ENCODE measurements at regions not wholly inside any gene's neighbourhood (a gene's known extent, or its start where the extent isn't known, plus 50 kb on each side); places are given as distances from the start of the nearest gene placed in this dataset.
"Not testable (repeated sequence)": the region's sequence is repeated elsewhere in the genome, so short reads cannot be mapped to it uniquely, and the experiment has no call there.

DNA sequence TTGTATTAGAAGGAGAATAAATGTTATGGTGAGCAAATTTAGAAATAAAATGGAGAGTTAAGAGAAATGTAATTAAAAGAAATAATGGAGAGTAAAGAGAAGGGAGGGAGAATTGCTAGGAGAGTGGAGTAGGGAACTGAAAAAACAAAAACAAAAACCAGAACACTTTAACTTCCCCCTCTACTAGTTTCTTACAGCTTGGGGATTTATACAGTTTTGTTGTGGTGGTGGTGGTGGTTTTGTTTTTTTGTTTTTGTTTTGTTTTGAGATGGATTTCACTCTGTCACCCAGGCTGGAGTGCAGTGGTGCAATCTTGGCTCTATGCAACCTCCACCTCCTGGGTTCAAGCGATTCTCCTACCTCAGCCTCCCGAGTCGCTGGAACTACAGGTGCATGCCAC lies 322.4 kb downstream of the TMEM167A start:
- DNase-seq (ENCODE audit: low read depth, low spot score) = no peak

DNA sequence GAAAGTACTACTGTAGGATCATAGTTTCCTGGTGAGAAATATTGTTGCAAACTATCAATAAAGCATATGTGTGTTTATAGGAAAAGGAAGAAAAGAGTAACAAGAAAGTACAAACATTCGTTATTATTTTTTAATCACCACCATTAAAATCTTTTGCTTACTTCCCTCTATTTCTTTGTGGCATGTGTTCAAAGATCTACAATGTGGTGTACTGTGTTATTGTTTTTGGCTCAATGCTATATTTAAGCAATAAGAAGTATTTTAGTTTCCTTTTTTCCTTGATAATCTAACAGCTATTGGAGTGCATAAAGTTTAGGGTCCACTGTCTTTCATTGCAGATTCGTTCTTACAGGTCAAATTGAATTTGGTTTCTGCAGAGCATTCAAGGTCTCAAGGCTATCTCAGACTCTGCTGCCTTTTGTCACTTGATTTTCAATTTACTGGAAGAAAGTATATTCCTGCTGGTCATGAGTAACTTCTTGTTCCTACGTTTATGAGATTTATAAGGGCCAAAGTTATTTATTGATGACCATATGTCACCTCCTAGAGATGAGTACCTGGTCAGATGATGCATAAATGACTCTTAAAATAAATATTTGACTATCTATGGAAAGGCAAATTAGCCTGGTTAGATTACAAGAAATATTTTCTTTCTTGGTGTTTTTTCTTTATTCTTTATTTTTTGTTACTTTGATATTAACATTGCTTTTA lies 323.0 kb downstream of the TMEM167A start:
- DNase-seq (ENCODE audit: low read depth, low spot score) = no peak

- no peak for DNase-seq (ENCODE audit: low read depth, low spot score)
These were observed 323.8 kb downstream of the TMEM167A start for GRCh38 chr5:82753374-82753773.

DNA sequence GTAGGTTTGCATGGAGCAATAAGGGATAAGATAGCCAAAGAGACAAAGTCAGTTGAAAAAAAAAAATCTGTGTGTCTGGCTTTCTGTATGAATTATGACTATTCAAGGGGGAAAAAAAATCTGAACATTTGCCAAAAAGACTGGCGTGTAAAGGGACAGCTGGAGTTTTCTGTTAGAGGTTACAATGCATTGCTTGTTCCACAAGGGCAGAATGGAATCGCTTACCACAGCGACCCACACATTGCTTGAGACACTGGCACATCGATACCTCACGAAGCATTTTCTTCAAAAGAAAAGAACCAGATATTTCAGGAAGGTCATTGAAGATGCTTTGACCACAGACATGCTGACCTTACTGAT lies 327.8 kb downstream of the TMEM167A start:
- no peak for DNase-seq (ENCODE audit: low read depth, low spot score)

DNA sequence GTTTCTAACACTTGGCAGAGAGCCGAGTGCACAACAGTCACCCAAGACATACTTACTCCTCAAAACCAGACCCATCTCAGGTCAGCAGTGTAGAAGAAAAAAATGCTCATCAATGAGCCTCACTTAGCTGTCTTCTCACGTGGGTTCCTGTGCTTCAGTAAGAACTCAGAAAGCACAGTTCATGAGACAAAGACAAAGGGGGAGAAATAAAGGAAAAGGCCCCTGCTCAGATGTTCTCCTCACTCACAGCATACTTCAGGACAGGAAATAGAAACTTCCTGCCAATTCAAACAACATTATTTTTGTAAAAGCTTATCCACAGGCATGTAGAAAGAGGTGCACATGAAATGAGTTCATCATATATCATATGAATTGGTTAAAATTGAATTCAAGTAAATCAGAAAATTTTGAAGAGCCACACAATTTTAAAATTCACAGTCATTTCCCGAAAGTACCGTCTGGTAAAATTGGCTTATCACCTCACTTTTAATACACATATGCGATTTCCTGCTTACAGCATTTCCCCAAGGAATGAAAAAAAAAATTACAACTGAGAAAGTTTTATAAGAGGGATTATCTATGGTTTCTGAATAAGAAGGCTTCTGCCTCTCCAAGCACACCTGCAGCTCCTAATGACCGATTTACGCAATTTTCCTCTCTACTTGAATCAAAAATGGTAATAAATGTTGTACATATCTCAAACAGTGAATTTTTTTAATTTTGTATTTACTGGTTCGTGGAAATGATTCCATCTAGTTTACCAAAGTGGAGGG lies 328.3 kb downstream of the TMEM167A start:
- DNase-seq (ENCODE audit: low read depth, low spot score) = no peak

DNA sequence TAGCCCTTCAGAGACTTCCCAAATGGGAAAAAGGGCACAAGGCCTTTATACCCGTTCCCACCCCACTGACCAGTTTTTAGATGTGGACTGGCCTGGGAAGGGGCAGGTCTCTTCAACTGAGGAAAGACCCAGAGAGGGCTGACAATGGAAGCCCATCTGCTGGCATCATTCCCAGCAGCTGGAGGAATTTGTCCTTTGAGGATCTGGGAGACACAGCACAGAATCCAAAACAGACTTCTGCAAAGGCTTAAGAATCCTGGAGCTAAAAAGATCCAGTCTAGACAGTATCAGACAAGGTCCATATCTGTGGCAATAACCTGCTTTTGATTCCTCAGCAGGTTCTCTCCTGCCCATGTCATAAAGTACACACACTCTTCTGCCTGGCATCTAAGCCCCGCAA lies 329.2 kb downstream of the TMEM167A start:
- DNase-seq (ENCODE audit: low read depth, low spot score) = no peak

DNA sequence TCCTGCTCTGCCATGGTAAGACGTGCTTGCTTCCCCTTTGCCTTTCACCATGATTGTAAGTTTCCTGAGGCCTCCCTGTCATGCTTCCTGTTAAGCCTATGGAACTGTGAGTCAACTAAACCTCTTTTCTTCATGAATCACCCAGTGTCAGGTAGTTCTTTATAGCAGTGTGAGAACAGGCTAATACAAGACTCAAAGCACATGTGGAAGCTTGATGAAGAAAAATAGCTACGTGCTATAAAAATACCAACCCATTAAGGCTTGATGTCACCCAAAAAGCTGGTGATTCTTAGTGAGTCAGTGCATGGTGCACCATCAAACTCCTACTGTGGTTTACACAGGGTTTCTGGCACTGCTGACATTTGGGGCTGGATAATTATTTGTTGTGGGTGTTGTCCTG lies 332.2 kb downstream of the TMEM167A start:
- no peak for DNase-seq (ENCODE audit: low read depth, low spot score)

DNA sequence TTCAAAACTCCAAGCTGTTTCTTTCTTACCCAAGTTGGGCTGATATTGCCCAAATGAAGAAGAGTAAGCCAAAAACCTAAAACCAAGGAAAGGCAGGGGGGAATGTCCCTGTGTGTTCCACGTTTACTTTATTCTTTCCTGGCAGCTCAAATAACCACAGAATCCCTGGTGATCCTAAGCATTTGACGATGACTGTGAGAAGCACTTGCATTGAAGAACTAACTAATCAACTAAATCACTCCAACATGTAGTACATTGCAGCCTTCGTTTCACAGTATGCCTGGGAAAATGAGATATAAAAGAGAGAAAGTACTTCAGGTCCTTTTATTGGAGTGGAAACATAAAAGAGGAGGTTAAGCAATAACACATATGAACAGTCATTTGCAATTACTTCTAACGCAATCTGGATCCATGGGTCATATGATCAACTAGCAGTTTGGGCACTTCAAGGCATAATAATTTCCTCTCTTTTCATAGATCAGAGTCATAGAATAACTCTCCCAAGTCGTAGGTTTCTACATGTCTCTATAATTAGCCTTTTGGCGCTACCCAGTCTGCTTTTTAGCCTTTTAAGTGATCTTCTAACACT lies 338.4 kb downstream of the TMEM167A start:
- no peak for DNase-seq (ENCODE audit: low read depth, low spot score)

- no peak for DNase-seq (ENCODE audit: low read depth, low spot score)
These were observed 341.9 kb downstream of the TMEM167A start for GRCh38 chr5:82735160-82735789.

- no peak for DNase-seq (ENCODE audit: low read depth, low spot score)
These were observed 342.8 kb downstream of the TMEM167A start for GRCh38 chr5:82734347-82734746.

DNA sequence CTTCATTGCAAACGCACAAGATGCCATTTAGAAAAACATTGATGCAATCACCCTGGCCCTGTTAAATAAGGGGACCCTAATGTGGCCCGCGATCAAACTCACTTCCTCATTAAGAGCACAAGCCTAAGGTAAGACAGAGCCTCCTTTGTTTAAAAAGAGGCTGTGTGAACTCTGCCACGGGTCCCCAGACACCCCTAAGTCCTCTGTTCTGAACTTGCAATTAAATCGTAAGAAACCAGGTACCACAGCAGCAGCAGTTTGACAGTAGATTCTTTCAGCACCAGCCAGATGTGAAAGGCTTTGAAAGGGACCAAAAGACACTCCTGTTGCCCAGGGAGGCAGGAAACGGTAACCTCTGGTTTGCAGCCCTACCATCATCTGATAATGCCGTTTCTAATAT lies 346.3 kb downstream of the TMEM167A start:
- DNase-seq (ENCODE audit: low read depth, low spot score) = no peak

- DNase-seq (ENCODE audit: low read depth, low spot score) = no peak
These were observed 348.1 kb downstream of the TMEM167A start for GRCh38 chr5:82728926-82729702.

- no peak for DNase-seq (ENCODE audit: low read depth, low spot score)
These were observed 354.0 kb downstream of the TMEM167A start for GRCh38 chr5:82723168-82723567.

- no peak for DNase-seq (ENCODE audit: low read depth, low spot score)
These were observed 356.1 kb downstream of the TMEM167A start for GRCh38 chr5:82721087-82721410.

- DNase-seq (ENCODE audit: low read depth, low spot score) = no peak
These were observed 356.7 kb downstream of the TMEM167A start for GRCh38 chr5:82720213-82721086.

GRCh38 chr5:82719368-82719767 lies 357.8 kb downstream of the TMEM167A start:
- no peak for DNase-seq (ENCODE audit: low read depth, low spot score)

- DNase-seq (ENCODE audit: low read depth, low spot score) = no peak
These were observed 359.5 kb downstream of the TMEM167A start for GRCh38 chr5:82717738-82718137.

DNA sequence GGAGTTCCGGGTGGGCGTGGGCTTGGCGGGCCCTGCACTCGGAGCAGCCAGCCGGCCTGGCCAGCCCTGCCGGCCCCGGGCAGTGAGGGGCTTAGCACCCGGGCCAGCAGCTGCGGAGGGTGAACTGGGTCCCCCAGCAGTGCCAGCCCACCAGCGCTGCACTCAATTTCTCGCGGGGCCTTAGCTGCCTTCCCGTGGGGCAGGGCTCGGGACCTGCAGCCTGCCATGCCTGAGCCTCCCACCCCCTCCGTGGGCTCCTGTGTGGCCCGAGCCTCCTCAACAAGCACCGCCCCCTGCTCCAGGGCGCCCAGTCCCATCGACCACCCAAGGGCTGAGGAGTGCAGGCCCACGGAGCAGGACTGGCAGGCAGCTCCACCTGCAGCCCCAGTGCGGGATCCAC lies 362.5 kb downstream of the TMEM167A start:
- DNase-seq (ENCODE audit: low read depth, low spot score) = not testable (repeated sequence)

DNA sequence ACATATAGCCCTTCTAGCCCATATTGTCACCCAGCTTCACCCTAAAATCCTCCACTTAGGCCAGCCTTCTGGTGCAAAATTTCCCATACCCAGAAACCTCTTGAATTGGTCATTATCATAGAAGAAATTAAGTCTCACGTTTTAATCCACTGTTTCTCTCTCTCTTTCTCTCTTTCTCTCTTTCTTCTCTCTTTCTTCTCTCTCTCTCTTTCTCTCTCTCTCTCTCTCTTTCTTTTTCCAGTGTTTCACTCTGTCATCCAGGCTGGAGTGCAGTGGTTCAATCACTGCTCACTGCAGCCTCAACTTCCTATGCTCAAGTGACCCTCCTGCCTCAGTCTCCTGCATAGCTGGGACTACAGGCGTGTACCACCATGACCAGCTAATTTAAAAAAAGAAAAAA lies 363.4 kb downstream of the TMEM167A start:
- DNase-seq (ENCODE audit: low read depth, low spot score) = no peak

DNA sequence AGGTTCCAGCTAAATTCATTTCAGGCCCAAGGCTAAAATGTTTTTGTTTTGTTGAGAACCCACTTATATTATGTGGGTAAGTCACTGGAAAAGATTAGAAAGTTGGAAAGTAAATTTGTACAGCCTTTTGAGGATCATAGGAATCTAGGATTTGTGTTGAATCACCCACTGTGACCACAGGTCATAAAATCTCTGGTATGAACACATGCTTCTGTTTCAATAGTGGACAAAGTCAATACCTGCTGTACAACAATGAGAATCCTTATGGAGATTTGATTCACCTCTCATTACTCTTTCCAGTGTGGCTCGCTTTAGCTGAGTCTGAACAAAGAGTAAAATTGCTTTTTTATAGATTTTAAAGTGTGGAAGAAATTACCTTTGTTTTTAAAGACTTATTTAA lies 369.5 kb downstream of the TMEM167A start:
- no peak for DNase-seq (ENCODE audit: low read depth, low spot score)

DNA sequence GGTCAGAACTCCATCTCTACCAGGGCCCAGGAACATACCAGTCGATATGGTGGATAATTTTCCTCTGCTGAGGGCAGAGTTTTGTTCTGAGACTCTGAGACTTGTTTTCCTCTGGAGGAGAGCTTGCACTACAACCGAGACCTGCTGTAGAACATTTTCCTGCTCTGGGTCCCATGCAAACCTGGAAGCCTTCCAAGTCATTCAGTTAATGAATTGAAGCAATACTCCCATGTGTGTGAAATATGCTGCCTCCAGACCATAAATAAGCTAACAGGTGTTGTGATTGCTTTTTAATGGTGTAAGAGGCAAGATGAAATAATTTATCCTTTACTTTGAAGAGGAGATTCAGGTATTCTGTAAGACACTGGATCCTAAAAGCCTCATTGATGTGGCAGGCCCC lies 372.8 kb downstream of the TMEM167A start:
- DNase-seq (ENCODE audit: low read depth, low spot score) = no peak
